ENCODE measurements at regions not wholly inside any gene's neighbourhood (a gene's known extent, or its start where the extent isn't known, plus 50 kb on each side); places are given as distances from the start of the nearest gene placed in this dataset.

DNA sequence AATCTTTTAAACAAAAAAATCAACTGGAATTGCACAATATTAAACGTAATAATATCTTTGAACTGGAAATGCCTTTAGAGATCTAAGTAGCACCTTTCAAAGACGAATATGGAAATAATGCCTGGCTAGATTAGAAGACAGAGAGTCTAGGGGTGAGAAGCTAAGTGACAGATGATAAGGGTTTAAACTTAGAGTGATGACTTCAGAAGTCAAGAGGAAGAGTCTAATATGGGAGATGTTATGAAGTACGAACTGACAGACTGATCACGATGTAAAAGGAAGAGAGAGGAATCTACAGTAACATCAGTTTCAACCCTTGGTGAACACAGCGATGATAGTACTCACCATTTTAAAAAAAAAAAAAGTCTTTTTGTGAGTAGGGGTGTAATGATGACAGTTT lies 57.9 kb downstream of the HINT1 start:
- TF ChIP-seq ZNF654 (tag by site-specific recombination; IDR thresholded peaks at IDR 0.05; ENCODE audit: low read depth) (no peak), ZNF701 (tag by site-specific recombination; IDR thresholded peaks at IDR 0.05) (no peak), MZF1 (tag by site-specific recombination; IDR thresholded peaks at IDR 0.05; ENCODE audit: borderline replicate concordance) (no peak), ZBTB21 (tag by site-specific recombination; IDR thresholded peaks at IDR 0.05) (no peak), YY1 (tag by site-specific recombination; IDR thresholded peaks at IDR 0.05) (no peak), ZNF274 (IDR thresholded peaks at IDR 0.05; ENCODE audit: low read length) (no peak), ZNF274 (tag by site-specific recombination; IDR thresholded peaks at IDR 0.05; ENCODE audit: borderline replicate concordance) (no peak)
- TF ChIP-seq, protein P1, sequence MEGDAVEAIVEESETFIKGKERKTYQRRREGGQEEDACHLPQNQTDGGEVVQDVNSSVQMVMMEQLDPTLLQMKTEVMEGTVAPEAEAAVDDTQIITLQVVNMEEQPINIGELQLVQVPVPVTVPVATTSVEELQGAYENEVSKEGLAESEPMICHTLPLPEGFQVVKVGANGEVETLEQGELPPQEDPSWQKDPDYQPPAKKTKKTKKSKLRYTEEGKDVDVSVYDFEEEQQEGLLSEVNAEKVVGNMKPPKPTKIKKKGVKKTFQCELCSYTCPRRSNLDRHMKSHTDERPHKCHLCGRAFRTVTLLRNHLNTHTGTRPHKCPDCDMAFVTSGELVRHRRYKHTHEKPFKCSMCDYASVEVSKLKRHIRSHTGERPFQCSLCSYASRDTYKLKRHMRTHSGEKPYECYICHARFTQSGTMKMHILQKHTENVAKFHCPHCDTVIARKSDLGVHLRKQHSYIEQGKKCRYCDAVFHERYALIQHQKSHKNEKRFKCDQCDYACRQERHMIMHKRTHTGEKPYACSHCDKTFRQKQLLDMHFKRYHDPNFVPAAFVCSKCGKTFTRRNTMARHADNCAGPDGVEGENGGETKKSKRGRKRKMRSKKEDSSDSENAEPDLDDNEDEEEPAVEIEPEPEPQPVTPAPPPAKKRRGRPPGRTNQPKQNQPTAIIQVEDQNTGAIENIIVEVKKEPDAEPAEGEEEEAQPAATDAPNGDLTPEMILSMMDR (tag by site-specific recombination; IDR thresholded peaks at IDR 0.05) = no peak
- TF ChIP-seq, protein P2, sequence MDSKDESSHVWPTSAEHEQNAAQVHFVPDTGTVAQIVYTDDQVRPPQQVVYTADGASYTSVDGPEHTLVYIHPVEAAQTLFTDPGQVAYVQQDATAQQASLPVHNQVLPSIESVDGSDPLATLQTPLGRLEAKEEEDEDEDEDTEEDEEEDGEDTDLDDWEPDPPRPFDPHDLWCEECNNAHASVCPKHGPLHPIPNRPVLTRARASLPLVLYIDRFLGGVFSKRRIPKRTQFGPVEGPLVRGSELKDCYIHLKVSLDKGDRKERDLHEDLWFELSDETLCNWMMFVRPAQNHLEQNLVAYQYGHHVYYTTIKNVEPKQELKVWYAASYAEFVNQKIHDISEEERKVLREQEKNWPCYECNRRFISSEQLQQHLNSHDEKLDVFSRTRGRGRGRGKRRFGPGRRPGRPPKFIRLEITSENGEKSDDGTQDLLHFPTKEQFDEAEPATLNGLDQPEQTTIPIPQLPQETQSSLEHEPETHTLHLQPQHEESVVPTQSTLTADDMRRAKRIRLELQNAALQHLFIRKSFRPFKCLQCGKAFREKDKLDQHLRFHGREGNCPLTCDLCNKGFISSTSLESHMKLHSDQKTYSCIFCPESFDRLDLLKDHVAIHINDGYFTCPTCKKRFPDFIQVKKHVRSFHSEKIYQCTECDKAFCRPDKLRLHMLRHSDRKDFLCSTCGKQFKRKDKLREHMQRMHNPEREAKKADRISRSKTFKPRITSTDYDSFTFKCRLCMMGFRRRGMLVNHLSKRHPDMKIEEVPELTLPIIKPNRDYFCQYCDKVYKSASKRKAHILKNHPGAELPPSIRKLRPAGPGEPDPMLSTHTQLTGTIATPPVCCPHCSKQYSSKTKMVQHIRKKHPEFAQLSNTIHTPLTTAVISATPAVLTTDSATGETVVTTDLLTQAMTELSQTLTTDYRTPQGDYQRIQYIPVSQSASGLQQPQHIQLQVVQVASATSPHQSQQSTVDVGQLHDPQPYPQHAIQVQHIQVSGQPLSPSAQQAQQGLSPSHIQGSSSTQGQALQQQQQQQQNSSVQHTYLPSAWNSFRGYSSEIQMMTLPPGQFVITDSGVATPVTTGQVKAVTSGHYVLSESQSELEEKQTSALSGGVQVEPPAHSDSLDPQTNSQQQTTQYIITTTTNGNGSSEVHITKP (tag by site-specific recombination; IDR thresholded peaks at IDR 0.05) = no peak
- TF ChIP-seq, protein P3, sequence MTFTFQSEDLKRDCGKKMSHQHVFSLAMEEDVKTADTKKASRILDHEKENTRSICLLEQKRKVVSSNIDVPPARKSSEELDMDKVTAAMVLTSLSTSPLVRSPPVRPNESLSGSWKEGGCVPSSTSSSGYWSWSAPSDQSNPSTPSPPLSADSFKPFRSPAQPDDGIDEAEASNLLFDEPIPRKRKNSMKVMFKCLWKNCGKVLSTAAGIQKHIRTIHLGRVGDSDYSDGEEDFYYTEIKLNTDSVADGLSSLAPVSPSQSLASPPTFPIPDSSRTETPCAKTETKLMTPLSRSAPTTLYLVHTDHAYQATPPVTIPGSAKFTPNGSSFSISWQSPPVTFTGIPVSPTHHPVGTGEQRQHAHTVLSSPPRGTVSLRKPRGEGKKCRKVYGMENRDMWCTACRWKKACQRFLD (tag by site-specific recombination; IDR thresholded peaks at IDR 0.05) = no peak
